ENCODE measurements at regions not wholly inside any gene's neighbourhood (a gene's known extent, or its start where the extent isn't known, plus 50 kb on each side); places are given as distances from the start of the nearest gene placed in this dataset.
"Not testable (repeated sequence)": the region's sequence is repeated elsewhere in the genome, so short reads cannot be mapped to it uniquely, and the experiment has no call there.

DNA sequence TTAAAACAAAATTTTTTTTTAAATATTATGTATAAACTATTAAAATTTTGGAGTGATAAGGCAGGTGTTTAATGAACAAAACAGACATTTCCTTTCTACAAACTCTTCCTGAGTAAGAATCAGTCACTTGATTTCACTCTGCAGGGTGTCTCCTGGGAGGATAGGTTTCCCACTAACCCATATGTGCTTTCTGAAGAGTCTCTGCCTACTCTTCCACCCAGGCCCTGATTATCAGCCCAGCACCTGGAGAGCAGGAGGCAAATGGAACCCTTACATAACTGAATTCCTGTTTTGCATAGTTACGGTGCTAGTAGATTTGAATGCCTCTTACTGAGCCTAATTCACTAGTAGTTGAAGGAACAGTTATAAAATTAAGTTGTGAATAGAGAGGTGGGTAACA lies 1718.6 kb downstream of the SUCLG1 start:
- Histone ChIP-seq H3K36me3 (ENCODE audit: control insufficient read depth in 2 of 2, insufficient read depth in 2 of 2, low read length in 1 of 2) (no peaks in the 10 kb centered on the region), H3K4me2 (ENCODE audit: control insufficient read depth, insufficient read depth) (no peak overlapping the region), H4K20me1 (ENCODE audit: control insufficient read depth, insufficient read depth) (no peaks in the 10 kb centered on the region), H3K27ac (ENCODE audit: control insufficient read depth, insufficient read depth) (no peak overlapping the region), H3K9me3 (replicated peaks; ENCODE audit: control insufficient read depth, insufficient read depth, low read length) (no peaks in the 10 kb centered on the region), H3K79me2 (ENCODE audit: control insufficient read depth, insufficient read depth, low read length) (no peaks in the 10 kb centered on the region), H2AFZ (ENCODE audit: control insufficient read depth, low read depth, low read length) (no peak overlapping the region), H3K4me3 (no peak overlapping the region), H3K27me3 (replicated peaks in 1 of 2; ENCODE audit: control insufficient read depth in 2 of 2, insufficient read depth in 2 of 2, low read length in 1 of 2) (no peaks in the 10 kb centered on the region), H3K4me1 (ENCODE audit: control insufficient read depth, insufficient read depth, low read length) (no peaks in the 10 kb centered on the region), H3K9ac (ENCODE audit: control insufficient read depth, insufficient read depth, low read length) (no peak overlapping the region)
- CTCF ChIA-PET, result no interaction called here
- RAD21 ChIA-PET (ENCODE audit: unreplicated experiment), result no interaction called here
- no TSS peak for BruUV-seq (replicated peaks)
- WGBS (ENCODE audit: insufficient coverage, insufficient replicate concordance, low lambda C conversion rate, missing lambda C conversion rate), result 0% methylated on average over 1 of the region's 1 CpG
- intact Hi-C loops (cut with micrococcal nuclease; ENCODE audit: unreplicated experiment) (no loop called here), in situ Hi-C loops (cut with MboI) (no loop called here)
- FAIRE-seq (no peak), ATAC-seq (no peak), DNase-seq (ENCODE audit: low read depth, low spot score) (no peak)
- TF ChIP-seq RELA (IDR thresholded peaks at IDR 0.05; ENCODE audit: borderline replicate concordance, partially characterized antibody) (no peak), ZBTB11 (CRISPR knock-in tag; IDR thresholded peaks at IDR 0.05) (no peak), BHLHE40 (IDR thresholded peaks at IDR 0.05; ENCODE audit: borderline replicate concordance in 1 of 2, low read depth in 2 of 2, low read length in 1 of 2) (no peak), SIX5 (IDR thresholded peaks at IDR 0.05; ENCODE audit: low read depth, low read length, severe bottlenecking) (no peak), MEF2B (IDR thresholded peaks at IDR 0.05; ENCODE audit: partially characterized antibody, poor library complexity, severe bottlenecking) (no peak), CHD4 (IDR thresholded peaks at IDR 0.05) (no peak), NFIC (IDR thresholded peaks at IDR 0.05; ENCODE audit: low read depth, low read length) (no peak)
- POLR2A ChIA-PET, result no interaction called here
- SMC1A ChIA-PET (ENCODE audit: uncharacterized antibody, unreplicated experiment), result no interaction called here

GRCh38 chr2:82737965-82738364 lies 1721.1 kb downstream of the SUCLG1 start:
- H3K4me2 ChIP-seq (ENCODE audit: control insufficient read depth, insufficient read depth); H3K9ac ChIP-seq (ENCODE audit: control insufficient read depth, insufficient read depth, low read length); H3K9me3 ChIP-seq (replicated peaks; ENCODE audit: control insufficient read depth, insufficient read depth, low read length); H3K79me2 ChIP-seq (ENCODE audit: control insufficient read depth, insufficient read depth, low read length); intact Hi-C loops (cut with micrococcal nuclease; ENCODE audit: unreplicated experiment); CTCF ChIA-PET; DNase-seq (ENCODE audit: low read depth, low spot score); H3K36me3 ChIP-seq (ENCODE audit: control insufficient read depth in 2 of 2, insufficient read depth in 2 of 2, low read length in 1 of 2); H3K27me3 ChIP-seq (replicated peaks in 1 of 2; ENCODE audit: control insufficient read depth in 2 of 2, insufficient read depth in 2 of 2, low read length in 1 of 2); SMC1A ChIA-PET (ENCODE audit: uncharacterized antibody, unreplicated experiment); in situ Hi-C loops (cut with MboI); FAIRE-seq; H3K4me1 ChIP-seq (ENCODE audit: control insufficient read depth, insufficient read depth, low read length); H2AFZ ChIP-seq (ENCODE audit: control insufficient read depth, low read depth, low read length); H3K4me3 ChIP-seq; H3K27ac ChIP-seq (ENCODE audit: control insufficient read depth, insufficient read depth); H4K20me1 ChIP-seq (ENCODE audit: control insufficient read depth, insufficient read depth); ATAC-seq; BruUV-seq (replicated peaks); POLR2A ChIA-PET; RAD21 ChIA-PET (ENCODE audit: unreplicated experiment): not testable (repeated sequence)
- 47% methylated on average over 15 of the region's 15 CpGs for WGBS (ENCODE audit: insufficient coverage, insufficient replicate concordance, low lambda C conversion rate, missing lambda C conversion rate)
